SK-N-SH (cell line): ENCODE measurements at regions not wholly inside any gene's neighbourhood (a gene's known extent, or its start where the extent isn't known, plus 50 kb on each side); places are given as distances from the start of the nearest gene placed in this dataset.

Source experiments
- EZH2phosphoT487 ChIP-seq: fragments of 200-600 bp; sonication (generic); IDR thresholded peaks from 2 replicates; pipeline ENCODE4 v1.6.1; 2017; ENCODE audit warnings: low read depth, mixed run types, mild to moderate bottlenecking, antibody characterized with exemption, moderate library complexity, borderline replicate concordance
- GATA2 ChIP-seq: sonication (generic); formaldehyde crosslinking; IDR thresholded peaks from 2 replicates; pipeline ENCODE4 v1.5.0; 2020; ENCODE audit warnings: mild to moderate bottlenecking, missing genetic modification reagents
- MXI1 ChIP-seq: IDR thresholded peaks from 2 replicates; pipeline ENCODE4 v1.6.1; 2012; ENCODE audit warnings: mild to moderate bottlenecking, low read depth, low read length, improper control_type of control experiment
- NRF1 ChIP-seq: IDR thresholded peaks from 2 replicates; pipeline ENCODE4 v1.6.1; 2012; ENCODE audit warnings: low read depth, mild to moderate bottlenecking, low read length
- RAD21 ChIP-seq: IDR thresholded peaks from 2 replicates; pipeline ENCODE4 v1.6.1; 2012; ENCODE audit warnings: mild to moderate bottlenecking, low read length
- RXRA ChIP-seq: IDR thresholded peaks from 2 replicates; pipeline ENCODE4 v1.4.0; 2012; ENCODE audit warnings: low read depth, mild to moderate bottlenecking, borderline replicate concordance
- SIN3A ChIP-seq: IDR thresholded peaks from 2 replicates; pipeline ENCODE4 v1.6.1; 2012; ENCODE audit warnings: low read depth, mild to moderate bottlenecking, low read length, moderate library complexity, borderline replicate concordance
- SMC3 ChIP-seq: IDR thresholded peaks from 2 replicates; pipeline ENCODE4 v1.6.1; 2012; ENCODE audit warnings: low read depth, low read length, improper control_type of control experiment
- TCF12 ChIP-seq: IDR thresholded peaks from 2 replicates; pipeline ENCODE4 v1.4.0; 2012
- YY1 ChIP-seq: IDR thresholded peaks from 2 replicates; pipeline ENCODE4 v1.4.0; 2012; ENCODE audit warnings: low read depth, mild to moderate bottlenecking
- TF ChIP-seq, protein P1 (sequence below): fragments of 200-600 bp; sonication (generic); IDR thresholded peaks from 2 replicates; pipeline ENCODE4 v1.6.1; 2017; ENCODE audit warnings: antibody characterized with exemption, mild to moderate bottlenecking, moderate library complexity
- TF ChIP-seq, protein P2 (sequence below): IDR thresholded peaks from 2 replicates; pipeline ENCODE4 v1.4.0; 2012; ENCODE audit warnings: low read depth
- TF ChIP-seq, protein P3 (sequence below): fragments of 150-350 bp; IDR thresholded peaks from 2 replicates; pipeline ENCODE4 v1.6.1; 2017; ENCODE audit warnings: antibody characterized with exemption, low read length, low read depth, borderline replicate concordance

DNA sequence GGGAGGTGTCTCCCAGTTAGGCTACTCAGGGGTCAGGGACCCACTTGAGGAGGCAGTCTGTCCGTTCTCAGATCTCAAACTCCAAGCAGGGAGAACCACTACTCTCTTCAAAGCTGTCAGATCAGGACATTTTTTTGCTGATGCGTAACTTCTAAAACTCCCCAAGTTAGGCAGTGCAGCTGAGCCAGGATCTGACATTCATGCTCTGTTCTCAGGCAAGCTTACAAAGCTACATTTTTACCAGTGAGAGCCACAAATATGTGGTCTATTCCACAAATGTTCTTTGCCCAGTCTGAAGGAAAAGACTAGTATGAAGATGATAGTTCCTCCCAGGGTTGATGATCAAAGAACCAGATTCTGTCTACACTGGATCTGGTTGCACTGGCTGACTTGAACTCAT is 184.1 kb downstream of the MTCL1 start:
- TF ChIP-seq TCF12 (no peak), EZH2phosphoT487 (no peak), RAD21 (no peak), SMC3 (no peak), NRF1 (no peak), GATA2 (CRISPR knock-in tag) (no peak), RXRA (no peak), MXI1 (no peak), YY1 (no peak), SIN3A (no peak)
- TF ChIP-seq, protein P1, sequence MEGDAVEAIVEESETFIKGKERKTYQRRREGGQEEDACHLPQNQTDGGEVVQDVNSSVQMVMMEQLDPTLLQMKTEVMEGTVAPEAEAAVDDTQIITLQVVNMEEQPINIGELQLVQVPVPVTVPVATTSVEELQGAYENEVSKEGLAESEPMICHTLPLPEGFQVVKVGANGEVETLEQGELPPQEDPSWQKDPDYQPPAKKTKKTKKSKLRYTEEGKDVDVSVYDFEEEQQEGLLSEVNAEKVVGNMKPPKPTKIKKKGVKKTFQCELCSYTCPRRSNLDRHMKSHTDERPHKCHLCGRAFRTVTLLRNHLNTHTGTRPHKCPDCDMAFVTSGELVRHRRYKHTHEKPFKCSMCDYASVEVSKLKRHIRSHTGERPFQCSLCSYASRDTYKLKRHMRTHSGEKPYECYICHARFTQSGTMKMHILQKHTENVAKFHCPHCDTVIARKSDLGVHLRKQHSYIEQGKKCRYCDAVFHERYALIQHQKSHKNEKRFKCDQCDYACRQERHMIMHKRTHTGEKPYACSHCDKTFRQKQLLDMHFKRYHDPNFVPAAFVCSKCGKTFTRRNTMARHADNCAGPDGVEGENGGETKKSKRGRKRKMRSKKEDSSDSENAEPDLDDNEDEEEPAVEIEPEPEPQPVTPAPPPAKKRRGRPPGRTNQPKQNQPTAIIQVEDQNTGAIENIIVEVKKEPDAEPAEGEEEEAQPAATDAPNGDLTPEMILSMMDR, result no peak
- TF ChIP-seq, protein P2, sequence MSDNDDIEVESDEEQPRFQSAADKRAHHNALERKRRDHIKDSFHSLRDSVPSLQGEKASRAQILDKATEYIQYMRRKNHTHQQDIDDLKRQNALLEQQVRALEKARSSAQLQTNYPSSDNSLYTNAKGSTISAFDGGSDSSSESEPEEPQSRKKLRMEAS, result no peak
- TF ChIP-seq, protein P3, sequence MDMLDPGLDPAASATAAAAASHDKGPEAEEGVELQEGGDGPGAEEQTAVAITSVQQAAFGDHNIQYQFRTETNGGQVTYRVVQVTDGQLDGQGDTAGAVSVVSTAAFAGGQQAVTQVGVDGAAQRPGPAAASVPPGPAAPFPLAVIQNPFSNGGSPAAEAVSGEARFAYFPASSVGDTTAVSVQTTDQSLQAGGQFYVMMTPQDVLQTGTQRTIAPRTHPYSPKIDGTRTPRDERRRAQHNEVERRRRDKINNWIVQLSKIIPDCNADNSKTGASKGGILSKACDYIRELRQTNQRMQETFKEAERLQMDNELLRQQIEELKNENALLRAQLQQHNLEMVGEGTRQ, result no peak
